ENCODE measurements at regions not wholly inside any gene's neighbourhood (a gene's known extent, or its start where the extent isn't known, plus 50 kb on each side); places are given as distances from the start of the nearest gene placed in this dataset.
A peak's percentile ranks its signal among the peaks of the same experiment; 100 is the strongest.

- DNase-seq (ENCODE audit: extremely low read depth in 1 of 2, low read depth in 1 of 2): no peak
These were observed 156.4 kb upstream of the ITGA4 start for GRCh38 chr2:181300600-181301291.

- no peak for DNase-seq (ENCODE audit: extremely low read depth in 1 of 2, low read depth in 1 of 2)
These were observed 153.0 kb upstream of the ITGA4 start for GRCh38 chr2:181304011-181304844.

DNA sequence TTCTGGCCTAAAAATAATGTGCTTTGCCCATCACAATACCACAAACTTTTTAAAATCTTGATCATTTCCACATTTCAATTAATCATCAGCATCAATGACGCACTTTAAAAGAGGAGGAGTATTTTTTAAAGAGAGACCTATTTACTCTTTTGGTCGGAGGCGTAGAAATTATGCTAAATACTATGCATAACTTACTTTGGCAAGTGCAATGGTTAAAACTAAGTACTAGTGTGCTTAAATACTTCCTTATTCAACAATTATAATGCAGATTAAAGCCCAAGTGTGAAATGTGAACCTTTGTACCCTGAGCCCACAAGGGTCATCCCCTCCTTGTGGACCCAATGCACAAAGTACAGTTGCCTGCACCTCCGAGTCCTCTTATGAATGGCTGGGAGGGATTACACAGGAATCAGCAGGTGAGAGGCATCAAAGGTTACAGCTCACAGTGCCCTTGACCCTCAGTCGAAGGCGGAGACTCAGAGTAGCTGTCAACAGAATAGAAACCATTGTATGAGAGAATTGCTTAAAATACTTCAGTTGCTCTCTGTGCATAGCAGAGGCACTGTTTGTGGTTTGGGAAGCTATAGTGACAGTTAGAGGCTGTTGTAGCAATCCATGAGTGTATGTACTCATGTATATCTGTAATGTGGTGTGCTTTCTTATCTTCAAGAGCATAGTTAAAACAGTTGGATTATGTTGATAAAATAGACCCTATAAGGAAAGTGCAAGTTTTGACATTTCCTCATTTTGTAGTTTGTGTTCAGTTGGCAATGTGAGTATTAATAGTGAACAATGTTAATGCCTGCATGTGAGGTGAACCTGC lies 151.7 kb upstream of the ITGA4 start:
- DNase-seq (ENCODE audit: extremely low read depth in 1 of 2, low read depth in 1 of 2): peak in 1 of 2 donors; percentile 20

DNA sequence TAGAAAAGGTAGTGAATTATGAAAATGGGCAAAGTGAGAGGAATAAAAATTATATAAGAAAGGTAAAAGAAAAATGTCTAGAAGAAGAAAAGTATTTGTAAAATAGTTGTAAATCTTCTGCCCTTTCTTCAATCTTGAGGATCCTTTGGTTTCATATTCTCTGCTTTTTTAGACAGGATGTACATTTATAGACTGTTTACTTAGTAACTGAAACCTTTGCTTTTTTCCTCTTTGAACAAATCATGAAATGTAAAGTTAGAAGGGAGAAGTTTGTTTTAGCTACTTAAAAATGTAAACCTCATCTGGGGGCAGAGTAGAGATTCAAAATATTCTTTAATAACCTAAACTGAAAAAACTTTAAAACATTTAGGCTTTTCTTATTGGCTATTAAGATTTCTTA lies 150.4 kb upstream of the ITGA4 start:
- no peak for DNase-seq (ENCODE audit: extremely low read depth in 1 of 2, low read depth in 1 of 2)

DNA sequence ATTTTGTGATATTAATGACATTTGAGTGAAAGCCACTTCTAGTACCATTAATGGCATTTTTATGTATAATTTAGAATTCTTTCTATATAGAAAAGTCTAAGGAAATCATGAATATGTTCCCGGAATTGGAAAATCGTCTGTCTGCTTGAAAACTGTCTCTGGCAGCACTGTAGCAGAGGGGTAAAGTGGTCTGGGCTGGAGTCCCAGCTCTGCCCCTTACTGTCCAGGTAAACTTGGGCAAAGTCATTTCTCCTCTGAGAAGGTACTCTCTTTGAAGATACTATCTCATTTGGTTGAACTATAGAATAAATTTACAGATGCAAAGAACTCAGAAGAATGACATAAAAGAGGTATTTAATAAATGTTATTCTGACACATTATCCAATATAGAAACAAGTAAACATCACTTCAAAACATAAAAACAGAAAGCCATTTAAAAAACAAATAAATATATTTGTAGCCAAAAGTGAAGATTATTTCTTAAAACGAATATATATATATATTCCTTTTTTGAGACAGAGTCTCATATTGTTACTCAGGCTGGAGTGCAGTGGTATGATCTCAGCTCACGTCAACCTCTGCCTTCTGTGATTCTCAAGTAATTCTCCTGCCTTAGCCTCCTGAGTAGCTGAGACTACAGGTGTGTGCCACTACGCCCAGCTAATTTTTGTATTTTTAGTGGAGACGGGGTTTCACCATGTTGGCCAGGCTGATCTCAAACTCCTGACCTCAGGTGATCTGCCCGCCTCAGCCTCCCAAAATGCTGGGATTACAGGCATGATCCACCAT lies 149.8 kb upstream of the ITGA4 start:
- DNase-seq (ENCODE audit: extremely low read depth in 1 of 2, low read depth in 1 of 2): no peak

DNA sequence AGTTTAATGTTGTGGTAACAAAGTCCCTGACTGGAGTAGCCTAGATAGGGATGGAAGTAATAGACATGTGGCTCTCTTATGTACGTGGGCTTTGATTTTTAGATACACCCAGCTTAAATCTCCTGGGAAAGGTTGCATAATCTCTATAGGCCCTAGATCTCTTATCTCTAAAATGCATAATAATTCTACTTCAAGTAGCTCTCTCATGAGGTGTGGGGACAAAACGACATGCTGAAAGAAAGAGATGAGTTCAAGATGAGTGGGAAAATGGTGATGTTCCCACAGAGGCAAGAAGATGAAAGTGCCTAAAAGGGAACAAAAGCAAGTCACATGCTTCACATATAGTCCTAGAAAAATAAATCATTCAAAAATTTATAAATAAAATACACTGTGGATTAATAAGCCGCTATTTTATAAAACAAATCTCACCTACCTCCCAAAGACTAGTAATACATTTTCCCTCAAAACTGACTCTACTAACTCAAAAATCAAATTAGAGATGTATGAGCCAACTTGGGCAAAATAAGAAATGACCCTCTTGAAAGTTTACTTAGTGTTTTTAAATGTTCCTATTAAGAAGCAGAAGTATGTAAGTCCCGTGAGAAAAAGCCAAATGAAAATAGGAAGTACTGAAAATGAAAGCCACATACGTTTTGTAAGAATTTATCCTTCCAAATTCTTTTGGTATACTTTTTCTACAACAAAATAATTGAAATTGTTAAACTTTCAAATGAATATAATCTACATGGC lies 148.2 kb upstream of the ITGA4 start:
- no peak for DNase-seq (ENCODE audit: extremely low read depth in 1 of 2, low read depth in 1 of 2)

DNA sequence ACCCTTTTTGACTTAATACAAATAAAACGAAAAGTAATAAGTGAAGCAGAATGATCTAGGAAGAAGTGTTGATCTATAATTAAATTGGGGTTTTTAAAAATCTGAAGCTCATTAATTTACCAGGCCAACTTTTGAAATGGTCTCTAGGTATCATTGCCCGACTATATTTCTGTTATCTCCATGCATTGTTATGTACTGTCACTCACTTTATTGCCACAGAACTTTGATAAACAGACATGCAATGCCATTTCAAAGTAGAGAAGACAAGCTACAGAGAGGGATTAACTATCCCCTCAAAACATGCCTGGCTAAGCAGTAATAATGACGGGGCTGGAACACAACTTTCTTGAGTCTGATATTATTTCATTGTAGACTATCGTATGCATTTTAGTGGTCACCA lies 147.6 kb upstream of the ITGA4 start:
- DNase-seq (ENCODE audit: extremely low read depth in 1 of 2, low read depth in 1 of 2): no peak

DNA sequence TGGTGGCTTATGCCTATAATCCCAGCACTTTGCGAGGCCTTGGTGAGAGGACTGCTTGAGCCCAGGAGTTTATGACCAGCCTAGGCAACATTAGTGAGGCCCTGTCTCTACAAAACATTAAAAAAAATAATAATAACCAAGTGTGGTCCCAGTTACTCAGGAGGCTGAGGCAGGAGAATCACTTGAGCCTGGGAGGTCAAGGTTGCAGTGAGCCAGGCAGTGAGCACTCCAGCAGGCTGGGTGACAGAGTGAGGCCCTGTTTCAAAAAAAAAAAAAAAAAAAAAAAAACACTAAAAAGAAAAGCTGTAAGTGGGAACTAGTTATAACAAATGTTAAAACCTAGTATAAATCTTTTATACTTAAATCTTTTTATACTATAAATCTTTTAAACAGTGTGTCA lies 146.2 kb upstream of the ITGA4 start:
- DNase-seq (ENCODE audit: extremely low read depth in 1 of 2, low read depth in 1 of 2): no peak

- no peak for DNase-seq (ENCODE audit: extremely low read depth in 1 of 2, low read depth in 1 of 2)
These were observed 145.3 kb upstream of the ITGA4 start for GRCh38 chr2:181311837-181312236.

- no peak for DNase-seq (ENCODE audit: extremely low read depth in 1 of 2, low read depth in 1 of 2)
These were observed 144.7 kb upstream of the ITGA4 start for GRCh38 chr2:181312515-181312927.

DNA sequence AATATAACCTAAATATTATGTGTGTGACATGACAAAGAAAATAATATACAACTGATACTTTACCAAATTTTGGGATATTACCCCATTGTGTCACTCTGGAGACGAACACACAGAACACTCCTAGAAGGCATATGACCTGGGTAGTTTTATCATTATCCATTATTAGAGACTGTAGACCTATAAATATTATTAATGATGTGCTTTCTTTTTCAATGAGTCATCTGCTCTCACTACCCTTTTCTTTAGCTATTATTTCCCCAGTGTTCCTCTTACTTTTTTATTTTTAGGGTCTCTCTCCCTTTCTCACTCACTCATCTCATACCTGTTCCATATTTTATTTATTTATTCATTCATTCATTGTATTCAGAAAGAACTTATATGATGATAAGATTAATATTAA lies 143.3 kb upstream of the ITGA4 start:
- DNase-seq (ENCODE audit: extremely low read depth in 1 of 2, low read depth in 1 of 2): no peak

- no peak for DNase-seq (ENCODE audit: extremely low read depth in 1 of 2, low read depth in 1 of 2)
These were observed 142.6 kb upstream of the ITGA4 start for GRCh38 chr2:181314551-181314950.

GRCh38 chr2:181317511-181317910 lies 139.7 kb upstream of the ITGA4 start:
- no peak for DNase-seq (ENCODE audit: extremely low read depth in 1 of 2, low read depth in 1 of 2)

DNA sequence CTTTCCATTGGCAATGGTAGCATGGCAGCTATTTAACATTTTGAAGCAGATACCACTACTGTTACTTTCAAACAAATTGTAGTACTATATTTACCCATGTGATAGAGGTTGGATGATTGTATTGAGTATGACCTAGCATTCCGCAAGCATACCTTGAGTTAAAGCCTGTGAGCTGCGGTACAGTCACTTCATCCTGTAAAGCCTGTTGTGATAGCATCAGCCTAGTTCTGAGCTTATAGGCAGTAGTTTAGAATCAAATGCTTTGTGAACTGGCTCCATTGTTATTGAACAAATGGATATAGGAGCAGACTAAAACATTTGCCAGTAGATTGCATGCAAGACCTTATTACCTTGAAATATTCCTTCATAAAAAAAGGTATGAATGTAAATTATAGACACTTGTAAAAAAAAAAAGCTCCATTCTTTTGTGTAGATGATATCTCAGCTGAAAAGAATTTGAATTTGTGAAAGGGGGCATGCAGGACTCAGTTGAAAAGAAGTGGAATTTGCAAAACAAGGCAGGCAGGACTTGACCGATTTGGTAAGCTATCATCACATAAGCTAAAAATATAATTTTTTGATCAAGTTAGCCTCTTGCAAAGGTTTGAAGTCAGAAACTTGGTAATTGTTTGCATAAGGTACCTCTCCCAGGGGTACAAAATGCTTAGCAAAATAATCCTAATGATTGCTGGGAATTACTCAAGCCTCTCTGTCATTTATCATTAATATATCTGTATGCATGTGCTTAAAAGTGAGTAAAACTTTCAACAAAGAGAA lies 138.5 kb upstream of the ITGA4 start:
- DNase-seq (ENCODE audit: extremely low read depth in 1 of 2, low read depth in 1 of 2): no peak

- no peak for DNase-seq (ENCODE audit: extremely low read depth in 1 of 2, low read depth in 1 of 2)
These were observed 137.9 kb upstream of the ITGA4 start for GRCh38 chr2:181319286-181319685.

DNA sequence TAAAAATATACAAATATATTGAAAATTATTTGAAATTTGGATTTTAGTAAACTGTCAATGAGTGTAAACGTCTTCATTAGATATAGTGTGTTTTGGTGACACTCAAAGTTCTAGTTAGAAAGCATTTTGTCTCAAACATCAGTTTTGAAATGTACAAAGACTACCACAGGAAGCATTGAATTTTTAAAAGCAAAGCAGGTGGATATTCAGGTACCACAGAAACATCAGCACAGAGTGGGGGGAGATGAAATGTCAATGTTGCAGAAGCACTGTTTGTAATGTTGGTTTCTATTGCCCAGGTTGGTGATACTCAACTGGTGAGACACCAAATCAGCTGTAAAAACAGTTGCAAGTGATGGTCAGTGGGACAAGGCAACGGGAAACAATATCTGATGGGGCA lies 136.5 kb upstream of the ITGA4 start:
- no peak for DNase-seq (ENCODE audit: extremely low read depth in 1 of 2, low read depth in 1 of 2)

DNA sequence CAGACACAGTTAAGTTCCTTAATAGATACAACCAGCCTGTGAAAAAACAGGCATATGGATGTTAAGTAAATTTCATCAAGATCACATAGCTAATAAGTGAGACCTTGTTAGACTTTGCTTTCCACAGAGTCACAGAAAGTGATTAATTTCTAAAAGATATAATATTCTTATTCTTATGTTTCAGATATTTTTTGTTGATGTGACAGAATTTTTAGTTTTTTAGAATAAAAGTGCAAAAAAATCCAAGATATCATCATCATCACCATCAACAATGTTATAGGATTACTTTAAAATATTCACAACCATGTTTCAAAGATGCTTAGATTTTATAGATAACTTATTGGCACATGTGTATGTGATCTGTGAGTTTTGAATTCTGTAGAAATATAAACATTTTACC lies 132.3 kb upstream of the ITGA4 start:
- no peak for DNase-seq (ENCODE audit: extremely low read depth in 1 of 2, low read depth in 1 of 2)

GRCh38 chr2:181326661-181327060 lies 130.5 kb upstream of the ITGA4 start:
- no peak for DNase-seq (ENCODE audit: extremely low read depth in 1 of 2, low read depth in 1 of 2)

- DNase-seq (ENCODE audit: extremely low read depth in 1 of 2, low read depth in 1 of 2): no peak
These were observed 126.9 kb upstream of the ITGA4 start for GRCh38 chr2:181330286-181330685.
